ENCODE measurements at regions not wholly inside any gene's neighbourhood (a gene's known extent, or its start where the extent isn't known, plus 50 kb on each side); places are given as distances from the start of the nearest gene placed in this dataset.
"Not testable (repeated sequence)": the region's sequence is repeated elsewhere in the genome, so short reads cannot be mapped to it uniquely, and the experiment has no call there.

DNA sequence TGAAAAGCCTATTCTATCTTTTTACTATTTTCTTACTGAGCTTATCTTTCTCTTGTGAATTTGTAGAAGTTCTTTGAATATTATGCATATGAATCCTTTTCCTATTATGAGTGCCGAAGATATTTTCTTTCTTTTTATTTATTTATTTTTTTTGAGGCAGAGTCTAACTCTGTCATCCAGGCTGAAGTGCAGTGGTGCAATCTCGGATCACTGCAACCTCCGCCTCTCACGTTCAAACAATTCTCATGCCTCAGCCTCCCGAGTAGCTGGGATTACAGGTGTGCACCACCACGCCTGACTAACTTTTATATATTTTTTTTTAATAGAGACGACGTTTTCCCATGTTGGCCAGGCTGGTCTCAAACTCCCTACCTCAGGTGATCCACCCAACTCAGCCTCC, 109.8 kb downstream of the RHOU start:
- Histone ChIP-seq H3K4me3 (no peak overlapping the region), H3K27me3 (no peaks in the 10 kb centered on the region), H3K9me3 (no peaks in the 10 kb centered on the region), H3K36me3 (no peaks in the 10 kb centered on the region), H3K4me1 (ENCODE audit: insufficient read depth) (peaks cover 2% of the 10 kb centered on the region), H3K27ac (no peak overlapping the region)
- no peak for DNase-seq
- 92 to 94% (median 94%) methylated on average over 8 of the region's 8 CpGs for WGBS, 3 donors
- TF ChIP-seq POLR2A (IDR thresholded peaks at IDR 0.05) (no peak), EP300 (IDR thresholded peaks at IDR 0.05) (no peak)
- TF ChIP-seq, protein P1, sequence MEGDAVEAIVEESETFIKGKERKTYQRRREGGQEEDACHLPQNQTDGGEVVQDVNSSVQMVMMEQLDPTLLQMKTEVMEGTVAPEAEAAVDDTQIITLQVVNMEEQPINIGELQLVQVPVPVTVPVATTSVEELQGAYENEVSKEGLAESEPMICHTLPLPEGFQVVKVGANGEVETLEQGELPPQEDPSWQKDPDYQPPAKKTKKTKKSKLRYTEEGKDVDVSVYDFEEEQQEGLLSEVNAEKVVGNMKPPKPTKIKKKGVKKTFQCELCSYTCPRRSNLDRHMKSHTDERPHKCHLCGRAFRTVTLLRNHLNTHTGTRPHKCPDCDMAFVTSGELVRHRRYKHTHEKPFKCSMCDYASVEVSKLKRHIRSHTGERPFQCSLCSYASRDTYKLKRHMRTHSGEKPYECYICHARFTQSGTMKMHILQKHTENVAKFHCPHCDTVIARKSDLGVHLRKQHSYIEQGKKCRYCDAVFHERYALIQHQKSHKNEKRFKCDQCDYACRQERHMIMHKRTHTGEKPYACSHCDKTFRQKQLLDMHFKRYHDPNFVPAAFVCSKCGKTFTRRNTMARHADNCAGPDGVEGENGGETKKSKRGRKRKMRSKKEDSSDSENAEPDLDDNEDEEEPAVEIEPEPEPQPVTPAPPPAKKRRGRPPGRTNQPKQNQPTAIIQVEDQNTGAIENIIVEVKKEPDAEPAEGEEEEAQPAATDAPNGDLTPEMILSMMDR (IDR thresholded peaks at IDR 0.05): no peak
- intact Hi-C loops (cut with DNase I): no loop called here

DNA sequence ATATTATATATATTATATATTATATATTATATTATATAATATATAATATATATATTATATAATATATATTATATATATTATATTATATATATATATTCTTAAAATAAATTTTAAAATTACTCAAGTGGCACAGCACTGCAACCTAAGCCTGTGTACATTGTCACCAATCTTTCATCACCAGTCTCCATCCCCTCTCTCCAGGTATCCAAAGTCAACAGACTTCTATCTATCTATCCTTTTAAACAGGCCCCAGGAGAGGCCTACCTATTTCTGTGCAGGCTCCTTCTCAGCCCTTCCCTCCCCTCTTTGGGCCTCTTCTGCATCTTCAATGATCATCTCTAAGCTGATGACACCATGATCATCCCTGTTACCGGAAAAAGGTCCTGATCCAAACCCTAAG, 111.7 kb downstream of the RHOU start:
- Histone ChIP-seq H3K4me1 (ENCODE audit: insufficient read depth) (peaks cover 1% of the 10 kb centered on the region), H3K27me3 (no peaks in the 10 kb centered on the region), H3K4me3 (no peak overlapping the region), H3K9me3 (no peaks in the 10 kb centered on the region), H3K27ac (no peak overlapping the region), H3K36me3 (no peaks in the 10 kb centered on the region)
- TF ChIP-seq, protein P1 (IDR thresholded peaks at IDR 0.05): no peak
- no peak for TF ChIP-seq POLR2A (IDR thresholded peaks at IDR 0.05)
- no peak for TF ChIP-seq EP300 (IDR thresholded peaks at IDR 0.05)
- DNase-seq: no peak
- intact Hi-C loops (cut with DNase I): no loop called here
- 95 to 100% (median 100%) methylated on average over 1 of the region's 1 CpG for WGBS, 3 donors

DNA sequence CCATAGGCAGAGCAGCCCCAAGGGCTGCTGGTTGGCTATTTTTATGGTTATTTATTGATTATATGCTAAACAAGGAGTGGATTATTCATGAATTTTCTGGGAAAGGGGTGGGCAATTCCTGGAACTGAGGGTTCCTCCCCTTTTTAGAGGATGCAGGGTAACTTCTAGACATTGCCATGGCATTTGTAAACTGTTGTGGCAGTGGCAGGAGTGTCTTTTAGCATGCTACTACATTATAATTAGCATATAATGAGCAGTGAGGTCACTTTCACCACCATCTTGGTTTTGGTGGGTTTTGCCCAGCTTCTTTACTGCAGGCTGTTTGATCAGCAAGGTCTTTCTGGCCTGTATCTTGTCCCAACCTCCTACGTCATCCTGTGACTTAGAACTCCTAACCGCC, 112.2 kb downstream of the RHOU start:
- H3K9me3 ChIP-seq; H3K27ac ChIP-seq; DNase-seq; H3K27me3 ChIP-seq; H3K4me1 ChIP-seq (ENCODE audit: insufficient read depth); H3K4me3 ChIP-seq; intact Hi-C loops (cut with DNase I); H3K36me3 ChIP-seq: not testable (repeated sequence)
- WGBS, 3 donors: 95 to 100% (median 98%) methylated on average over 2 of the region's 2 CpGs

DNA sequence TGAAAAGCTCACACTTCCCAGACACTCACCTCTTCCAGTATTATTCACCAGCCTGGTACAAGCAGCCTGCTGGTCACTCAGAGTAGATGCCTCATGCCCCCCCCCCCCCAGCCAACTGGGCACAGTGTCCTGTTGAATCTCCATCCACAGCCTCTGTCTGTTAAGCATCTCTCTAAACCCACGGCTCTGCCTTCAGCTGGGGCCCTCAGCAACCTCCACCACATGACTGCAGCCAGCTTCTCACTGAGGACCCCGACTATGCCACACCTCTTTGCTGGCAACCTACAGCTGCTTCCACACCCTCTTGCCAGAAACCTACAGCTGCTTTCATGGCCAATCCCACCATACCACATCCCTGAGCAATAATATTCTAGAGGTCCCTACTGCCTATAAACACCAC, 113.1 kb downstream of the RHOU start:
- no peak overlapping the region for H3K27ac ChIP-seq
- DNase-seq: no peak
- no peak overlapping the region for H3K4me3 ChIP-seq
- intact Hi-C loops (cut with DNase I): no loop called here
- H3K9me3 ChIP-seq: no peaks in the 10 kb centered on the region
- 46 to 55% (median 54%) methylated on average over 2 of the region's 2 CpGs for WGBS, 3 donors
- H3K36me3 ChIP-seq: no peaks in the 10 kb centered on the region
- no peaks in the 10 kb centered on the region for H3K27me3 ChIP-seq
- TF ChIP-seq EP300 (IDR thresholded peaks at IDR 0.05) (no peak), POLR2A (IDR thresholded peaks at IDR 0.05) (no peak)
- TF ChIP-seq, protein P1 (IDR thresholded peaks at IDR 0.05): no peak
- no peaks in the 10 kb centered on the region for H3K4me1 ChIP-seq (ENCODE audit: insufficient read depth)

DNA sequence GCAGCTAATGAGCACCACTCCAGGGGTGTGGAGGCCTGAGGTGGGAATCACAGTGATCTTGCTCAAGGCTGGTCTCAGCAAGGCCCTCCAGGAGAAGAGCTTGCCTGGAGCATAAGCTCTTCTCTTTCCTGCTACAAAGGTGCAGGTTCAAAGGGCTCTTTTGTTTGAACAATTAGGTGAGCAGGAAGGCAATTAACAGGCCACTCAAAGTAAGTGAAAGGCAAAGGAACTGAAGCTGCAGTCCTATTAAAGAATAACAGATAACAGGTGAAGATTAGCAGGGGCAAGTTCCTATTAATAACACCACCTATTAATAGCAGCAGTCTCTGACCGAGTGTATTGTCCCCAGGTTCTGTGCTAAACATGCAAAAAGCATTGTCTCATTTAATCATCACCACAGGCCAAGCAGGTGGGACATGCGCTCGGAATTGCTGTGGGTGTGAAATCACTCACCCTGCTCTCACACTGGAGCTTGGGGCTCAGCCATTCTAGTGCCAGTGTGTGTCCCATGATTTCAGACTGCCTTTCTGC, 113.8 kb downstream of the RHOU start:
- no peaks in the 10 kb centered on the region for H3K27me3 ChIP-seq
- 83 to 88% (median 86%) methylated on average over 3 of the region's 3 CpGs for WGBS, 3 donors
- TF ChIP-seq, protein P1 (IDR thresholded peaks at IDR 0.05): no peak
- no peak for TF ChIP-seq EP300 (IDR thresholded peaks at IDR 0.05)
- TF ChIP-seq POLR2A (IDR thresholded peaks at IDR 0.05): no peak
- H3K36me3 ChIP-seq: no peaks in the 10 kb centered on the region
- no peak overlapping the region for H3K4me3 ChIP-seq
- intact Hi-C loops (cut with DNase I): no loop called here
- H3K27ac ChIP-seq: no peak overlapping the region
- no peaks in the 10 kb centered on the region for H3K4me1 ChIP-seq (ENCODE audit: insufficient read depth)
- no peaks in the 10 kb centered on the region for H3K9me3 ChIP-seq
- no peak for DNase-seq

Measured in ovary (tissue), 7 donors.